ENCODE measurements at regions not wholly inside any gene's neighbourhood (a gene's known extent, or its start where the extent isn't known, plus 50 kb on each side); places are given as distances from the start of the nearest gene placed in this dataset.

- H3K36me3 ChIP-seq (ENCODE audit: control insufficient read depth in 2 of 2, insufficient read depth in 2 of 2, low read length in 2 of 2) = no peaks in the 10 kb centered on the region
- no peak overlapping the region for H3K27ac ChIP-seq (ENCODE audit: low read depth in 2 of 2, low read length in 2 of 2)
- H3K4me3 ChIP-seq (ENCODE audit: low read length in 2 of 2) = no peak overlapping the region
- H3K9ac ChIP-seq (ENCODE audit: low read depth in 1 of 2, low read length in 2 of 2) = no peak overlapping the region
- no peaks in the 10 kb centered on the region for H3K27me3 ChIP-seq (ENCODE audit: control insufficient read depth in 2 of 2, insufficient read depth in 2 of 2, low read length in 2 of 2)
- no peaks in the 10 kb centered on the region for H3K9me3 ChIP-seq (ENCODE audit: control insufficient read depth in 2 of 2, low read length in 2 of 2)
- no peaks in the 10 kb centered on the region for H3K4me1 ChIP-seq (ENCODE audit: control insufficient read depth in 2 of 2, insufficient read depth in 2 of 2, low read length in 2 of 2)
Measured at GRCh38 chr3:110063178-110063577, 725.8 kb upstream of the DPPA4 start.

GRCh38 chr3:110066206-110066605 is 728.9 kb upstream of the DPPA4 start:
- no peak overlapping the region for H3K4me3 ChIP-seq (ENCODE audit: low read length in 2 of 2)
- H3K9ac ChIP-seq (ENCODE audit: low read depth in 1 of 2, low read length in 2 of 2) = no peak overlapping the region
- no peaks in the 10 kb centered on the region for H3K27me3 ChIP-seq (ENCODE audit: control insufficient read depth in 2 of 2, insufficient read depth in 2 of 2, low read length in 2 of 2)
- H3K27ac ChIP-seq (ENCODE audit: low read depth in 2 of 2, low read length in 2 of 2) = no peak overlapping the region
- no peaks in the 10 kb centered on the region for H3K9me3 ChIP-seq (ENCODE audit: control insufficient read depth in 2 of 2, low read length in 2 of 2)
- H3K4me1 ChIP-seq (ENCODE audit: control insufficient read depth in 2 of 2, insufficient read depth in 2 of 2, low read length in 2 of 2) = no peaks in the 10 kb centered on the region
- H3K36me3 ChIP-seq (ENCODE audit: control insufficient read depth in 2 of 2, insufficient read depth in 2 of 2, low read length in 2 of 2) = no peaks in the 10 kb centered on the region

GRCh38 chr3:110067527-110067926 is 730.2 kb upstream of the DPPA4 start:
- Histone ChIP-seq H3K4me1 (ENCODE audit: control insufficient read depth in 2 of 2, insufficient read depth in 2 of 2, low read length in 2 of 2) (no peaks in the 10 kb centered on the region), H3K27ac (ENCODE audit: low read depth in 2 of 2, low read length in 2 of 2) (no peak overlapping the region), H3K9ac (ENCODE audit: low read depth in 1 of 2, low read length in 2 of 2) (no peak overlapping the region)

GRCh38 chr3:110069761-110070160 is 732.4 kb upstream of the DPPA4 start:
- no peak overlapping the region for H3K27ac ChIP-seq (ENCODE audit: low read depth in 2 of 2, low read length in 2 of 2)
- H3K4me3 ChIP-seq (ENCODE audit: low read length in 2 of 2) = no peak overlapping the region
- no peaks in the 10 kb centered on the region for H3K4me1 ChIP-seq (ENCODE audit: control insufficient read depth in 2 of 2, insufficient read depth in 2 of 2, low read length in 2 of 2)

More at GRCh38 chr3:110067527-110067926, 730.2 kb upstream of the DPPA4 start:
- H3K36me3 ChIP-seq (ENCODE audit: control insufficient read depth in 2 of 2, insufficient read depth in 2 of 2, low read length in 2 of 2) = no peaks in the 10 kb centered on the region
- no peaks in the 10 kb centered on the region for H3K27me3 ChIP-seq (ENCODE audit: control insufficient read depth in 2 of 2, insufficient read depth in 2 of 2, low read length in 2 of 2)
- H3K4me3 ChIP-seq (ENCODE audit: low read length in 2 of 2) = no peak overlapping the region
- H3K9me3 ChIP-seq (ENCODE audit: control insufficient read depth in 2 of 2, low read length in 2 of 2) = no peaks in the 10 kb centered on the region

GRCh38 chr3:110070161-110070916 is 733.0 kb upstream of the DPPA4 start:
- no peaks in the 10 kb centered on the region for H3K36me3 ChIP-seq (ENCODE audit: control insufficient read depth in 2 of 2, insufficient read depth in 2 of 2, low read length in 2 of 2)
- no peaks in the 10 kb centered on the region for H3K4me1 ChIP-seq (ENCODE audit: control insufficient read depth in 2 of 2, insufficient read depth in 2 of 2, low read length in 2 of 2)
- no peak overlapping the region for H3K9ac ChIP-seq (ENCODE audit: low read depth in 1 of 2, low read length in 2 of 2)
- no peak overlapping the region for H3K4me3 ChIP-seq (ENCODE audit: low read length in 2 of 2)
- H3K27me3 ChIP-seq (ENCODE audit: control insufficient read depth in 2 of 2, insufficient read depth in 2 of 2, low read length in 2 of 2) = no peaks in the 10 kb centered on the region
- H3K9me3 ChIP-seq (ENCODE audit: control insufficient read depth in 2 of 2, low read length in 2 of 2) = no peaks in the 10 kb centered on the region
- no peak overlapping the region for H3K27ac ChIP-seq (ENCODE audit: low read depth in 2 of 2, low read length in 2 of 2)

More at GRCh38 chr3:110069761-110070160, 732.4 kb upstream of the DPPA4 start:
- Histone ChIP-seq H3K9ac (ENCODE audit: low read depth in 1 of 2, low read length in 2 of 2) (no peak overlapping the region), H3K9me3 (ENCODE audit: control insufficient read depth in 2 of 2, low read length in 2 of 2) (no peaks in the 10 kb centered on the region), H3K27me3 (ENCODE audit: control insufficient read depth in 2 of 2, insufficient read depth in 2 of 2, low read length in 2 of 2) (no peaks in the 10 kb centered on the region), H3K36me3 (ENCODE audit: control insufficient read depth in 2 of 2, insufficient read depth in 2 of 2, low read length in 2 of 2) (no peaks in the 10 kb centered on the region)

- H3K9me3 ChIP-seq (ENCODE audit: control insufficient read depth in 2 of 2, low read length in 2 of 2) = no peaks in the 10 kb centered on the region
- H3K4me3 ChIP-seq (ENCODE audit: low read length in 2 of 2) = no peak overlapping the region
- H3K9ac ChIP-seq (ENCODE audit: low read depth in 1 of 2, low read length in 2 of 2) = no peak overlapping the region
- H3K27me3 ChIP-seq (ENCODE audit: control insufficient read depth in 2 of 2, insufficient read depth in 2 of 2, low read length in 2 of 2) = no peaks in the 10 kb centered on the region
- no peaks in the 10 kb centered on the region for H3K4me1 ChIP-seq (ENCODE audit: control insufficient read depth in 2 of 2, insufficient read depth in 2 of 2, low read length in 2 of 2)
- no peak overlapping the region for H3K27ac ChIP-seq (ENCODE audit: low read depth in 2 of 2, low read length in 2 of 2)
- H3K36me3 ChIP-seq (ENCODE audit: control insufficient read depth in 2 of 2, insufficient read depth in 2 of 2, low read length in 2 of 2) = no peaks in the 10 kb centered on the region
Measured at GRCh38 chr3:110074095-110074494, 736.7 kb upstream of the DPPA4 start.

- Histone ChIP-seq H3K9ac (ENCODE audit: low read depth in 1 of 2, low read length in 2 of 2) (no peak overlapping the region), H3K27ac (ENCODE audit: low read depth in 2 of 2, low read length in 2 of 2) (no peak overlapping the region), H3K4me1 (ENCODE audit: control insufficient read depth in 2 of 2, insufficient read depth in 2 of 2, low read length in 2 of 2) (no peaks in the 10 kb centered on the region), H3K4me3 (ENCODE audit: low read length in 2 of 2) (no peak overlapping the region), H3K36me3 (ENCODE audit: control insufficient read depth in 2 of 2, insufficient read depth in 2 of 2, low read length in 2 of 2) (no peaks in the 10 kb centered on the region), H3K27me3 (ENCODE audit: control insufficient read depth in 2 of 2, insufficient read depth in 2 of 2, low read length in 2 of 2) (no peaks in the 10 kb centered on the region), H3K9me3 (ENCODE audit: control insufficient read depth in 2 of 2, low read length in 2 of 2) (no peaks in the 10 kb centered on the region)
Measured at GRCh38 chr3:110077093-110077492, 739.7 kb upstream of the DPPA4 start.

- Histone ChIP-seq H3K9me3 (ENCODE audit: control insufficient read depth in 2 of 2, low read length in 2 of 2) (no peaks in the 10 kb centered on the region), H3K4me1 (ENCODE audit: control insufficient read depth in 2 of 2, insufficient read depth in 2 of 2, low read length in 2 of 2) (no peaks in the 10 kb centered on the region), H3K36me3 (ENCODE audit: control insufficient read depth in 2 of 2, insufficient read depth in 2 of 2, low read length in 2 of 2) (no peaks in the 10 kb centered on the region), H3K4me3 (ENCODE audit: low read length in 2 of 2) (no peak overlapping the region), H3K27ac (ENCODE audit: low read depth in 2 of 2, low read length in 2 of 2) (no peak overlapping the region), H3K27me3 (ENCODE audit: control insufficient read depth in 2 of 2, insufficient read depth in 2 of 2, low read length in 2 of 2) (no peaks in the 10 kb centered on the region), H3K9ac (ENCODE audit: low read depth in 1 of 2, low read length in 2 of 2) (no peak overlapping the region)
Measured at GRCh38 chr3:110093411-110093810, 756.1 kb upstream of the DPPA4 start.

GRCh38 chr3:110093812-110094401 is 756.6 kb upstream of the DPPA4 start:
- Histone ChIP-seq H3K27ac (ENCODE audit: low read depth in 2 of 2, low read length in 2 of 2) (no peak overlapping the region), H3K9me3 (ENCODE audit: control insufficient read depth in 2 of 2, low read length in 2 of 2) (no peaks in the 10 kb centered on the region), H3K27me3 (ENCODE audit: control insufficient read depth in 2 of 2, insufficient read depth in 2 of 2, low read length in 2 of 2) (no peaks in the 10 kb centered on the region), H3K4me1 (ENCODE audit: control insufficient read depth in 2 of 2, insufficient read depth in 2 of 2, low read length in 2 of 2) (no peaks in the 10 kb centered on the region), H3K36me3 (ENCODE audit: control insufficient read depth in 2 of 2, insufficient read depth in 2 of 2, low read length in 2 of 2) (no peaks in the 10 kb centered on the region), H3K4me3 (ENCODE audit: low read length in 2 of 2) (no peak overlapping the region), H3K9ac (ENCODE audit: low read depth in 1 of 2, low read length in 2 of 2) (no peak overlapping the region)

- H3K27me3 ChIP-seq (ENCODE audit: control insufficient read depth in 2 of 2, insufficient read depth in 2 of 2, low read length in 2 of 2) = no peaks in the 10 kb centered on the region
- no peaks in the 10 kb centered on the region for H3K36me3 ChIP-seq (ENCODE audit: control insufficient read depth in 2 of 2, insufficient read depth in 2 of 2, low read length in 2 of 2)
- H3K9ac ChIP-seq (ENCODE audit: low read depth in 1 of 2, low read length in 2 of 2) = no peak overlapping the region
- H3K4me3 ChIP-seq (ENCODE audit: low read length in 2 of 2) = no peak overlapping the region
- no peak overlapping the region for H3K27ac ChIP-seq (ENCODE audit: low read depth in 2 of 2, low read length in 2 of 2)
- no peaks in the 10 kb centered on the region for H3K4me1 ChIP-seq (ENCODE audit: control insufficient read depth in 2 of 2, insufficient read depth in 2 of 2, low read length in 2 of 2)
- no peaks in the 10 kb centered on the region for H3K9me3 ChIP-seq (ENCODE audit: control insufficient read depth in 2 of 2, low read length in 2 of 2)
Measured at GRCh38 chr3:110099711-110100110, 762.4 kb upstream of the DPPA4 start.
